ENCODE measurements at regions not wholly inside any gene's neighbourhood (a gene's known extent, or its start where the extent isn't known, plus 50 kb on each side); places are given as distances from the start of the nearest gene placed in this dataset.

- CTCF ChIA-PET: no interaction called here
Observed at GRCh38 chr20:50287512-50287911, 96.9 kb downstream of the CEBPB start.

More at GRCh38 chr20:50287512-50287911, 96.9 kb downstream of the CEBPB start:
- Histone ChIP-seq H2AFZ (ENCODE audit: low read depth, low read length) (no peak overlapping the region), H3K9ac (replicated peaks; ENCODE audit: extremely low read depth, insufficient read depth, low read length) (no peak overlapping the region), H3K27me3 (ENCODE audit: control insufficient read depth in 2 of 2, insufficient read depth in 2 of 2, low read length in 2 of 2) (no peaks in the 10 kb centered on the region), H3K4me3 (replicated peaks in 1 of 3; ENCODE audit: insufficient read depth in 1 of 3, low read depth in 1 of 3, low read length in 3 of 3) (no peak overlapping the region), H3K9me3 (replicated peaks; ENCODE audit: control insufficient read depth, insufficient read depth, low read length) (no peaks in the 10 kb centered on the region), H4K20me1 (replicated peaks; ENCODE audit: control insufficient read depth, extremely low read depth, insufficient read depth, low read length) (no peaks in the 10 kb centered on the region), H3K9me1 (replicated peaks; ENCODE audit: control insufficient read depth, extremely low read depth, insufficient read depth, low read length) (no peaks in the 10 kb centered on the region), H3K4me2 (ENCODE audit: insufficient read depth, low read length) (no peak overlapping the region), H3K4me1 (ENCODE audit: control insufficient read depth, extremely low read depth, insufficient read depth, low read length) (peaks cover 36% of the 10 kb centered on the region), H3K36me3 (ENCODE audit: control insufficient read depth in 2 of 2, extremely low read depth in 1 of 2, insufficient read depth in 2 of 2, low read length in 2 of 2) (no peaks in the 10 kb centered on the region), H3K79me2 (ENCODE audit: control insufficient read depth, insufficient read depth, low read length) (no peaks in the 10 kb centered on the region), H3K27ac (ENCODE audit: insufficient read depth, low read depth, low read length) (no peak overlapping the region)
- no TSS peak for BruUV-seq (replicated peaks)
- dilution Hi-C loops (cut with MboI; ENCODE audit: extremely low pct_ligation_motif_present, low sequenced_read_pairs) (no loop called here), intact Hi-C loops (cut with micrococcal nuclease) (loop anchor here (5.0 kb wide), 1 partner anchor 175 kb away; no protein-coding TSS in a partner anchor)
- POLR2A ChIA-PET: no interaction called here
- FAIRE-seq: no peak
- TF ChIP-seq MAX (IDR thresholded peaks at IDR 0.05; ENCODE audit: insufficient read depth, insufficient read length) (no peak), FOS (IDR thresholded peaks at IDR 0.05; ENCODE audit: borderline replicate concordance, insufficient read depth, low read length) (no peak), MYC (IDR thresholded peaks at IDR 0.05; ENCODE audit: low read depth, low read length) (no peak), POLR2AphosphoS5 (IDR thresholded peaks at IDR 0.05; ENCODE audit: insufficient read depth, low read depth, low read length) (no peak), JUN (IDR thresholded peaks at IDR 0.05; ENCODE audit: borderline replicate concordance, insufficient read depth, insufficient read length, low read depth) (no peak), GATA2 (IDR thresholded peaks at IDR 0.05; ENCODE audit: insufficient read depth, insufficient read length, low read depth, low read length) (no peak), EZH2 (IDR thresholded peaks at IDR 0.05; ENCODE audit: borderline replicate concordance, low read depth, low read length, severe bottlenecking) (no peak), POLR2A (IDR thresholded peaks at IDR 0.05; ENCODE audit: low read depth, low read length) (no peak)
- TF ChIP-seq, protein P1, sequence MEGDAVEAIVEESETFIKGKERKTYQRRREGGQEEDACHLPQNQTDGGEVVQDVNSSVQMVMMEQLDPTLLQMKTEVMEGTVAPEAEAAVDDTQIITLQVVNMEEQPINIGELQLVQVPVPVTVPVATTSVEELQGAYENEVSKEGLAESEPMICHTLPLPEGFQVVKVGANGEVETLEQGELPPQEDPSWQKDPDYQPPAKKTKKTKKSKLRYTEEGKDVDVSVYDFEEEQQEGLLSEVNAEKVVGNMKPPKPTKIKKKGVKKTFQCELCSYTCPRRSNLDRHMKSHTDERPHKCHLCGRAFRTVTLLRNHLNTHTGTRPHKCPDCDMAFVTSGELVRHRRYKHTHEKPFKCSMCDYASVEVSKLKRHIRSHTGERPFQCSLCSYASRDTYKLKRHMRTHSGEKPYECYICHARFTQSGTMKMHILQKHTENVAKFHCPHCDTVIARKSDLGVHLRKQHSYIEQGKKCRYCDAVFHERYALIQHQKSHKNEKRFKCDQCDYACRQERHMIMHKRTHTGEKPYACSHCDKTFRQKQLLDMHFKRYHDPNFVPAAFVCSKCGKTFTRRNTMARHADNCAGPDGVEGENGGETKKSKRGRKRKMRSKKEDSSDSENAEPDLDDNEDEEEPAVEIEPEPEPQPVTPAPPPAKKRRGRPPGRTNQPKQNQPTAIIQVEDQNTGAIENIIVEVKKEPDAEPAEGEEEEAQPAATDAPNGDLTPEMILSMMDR (IDR thresholded peaks at IDR 0.05; ENCODE audit: extremely low read depth in 1 of 2, insufficient read depth in 1 of 2, low read depth in 1 of 2, low read length in 2 of 2): no peak
- DNase-seq (ENCODE audit: low read depth, low spot score): no peak

Data from endothelial cell of umbilical vein (primary cell).